GM23248 (cell line): ENCODE measurements at regions not wholly inside any gene's neighbourhood (a gene's known extent, or its start where the extent isn't known, plus 50 kb on each side); places are given as distances from the start of the nearest gene placed in this dataset.
"Not testable (repeated sequence)": the region's sequence is repeated elsewhere in the genome, so short reads cannot be mapped to it uniquely, and the experiment has no call there.

Source experiments
- DNase-seq: peaks from one replicate; pipeline ENCODE4 v3.0.0-alpha.2; 2015
- H2AFZ ChIP-seq: fragments of 200-600 bp; sonication (generic); 2 replicates; pipeline ENCODE4 v1.6.1; 2016; ENCODE audit warnings: antibody characterized with exemption
- H3F3A ChIP-seq: fragments of 200-600 bp; sonication (generic); 2 replicates; pipeline ENCODE4 v1.6.1; 2016; ENCODE audit warnings: mild to moderate bottlenecking, antibody characterized with exemption, mixed run types; ENCODE audit not compliant: insufficient read depth
- H3K27ac ChIP-seq: fragments of 200-600 bp; sonication (generic); 2 replicates; pipeline ENCODE4 v1.5.1; 2016; ENCODE audit warnings: mild to moderate bottlenecking
- H3K27me3 ChIP-seq: fragments of 200-600 bp; sonication (generic); replicated peaks from 2 replicates; pipeline ENCODE4 v1.6.1; 2016; ENCODE audit warnings: mild to moderate bottlenecking; ENCODE audit not compliant: insufficient read depth
- H3K36me3 ChIP-seq: fragments of 200-600 bp; sonication (generic); 2 replicates; pipeline ENCODE4 v1.6.1; 2016; ENCODE audit warnings: low read depth, mild to moderate bottlenecking
- H3K4me1 ChIP-seq: fragments of 200-600 bp; sonication (generic); 2 replicates; pipeline ENCODE4 v1.6.1; 2016; ENCODE audit warnings: mild to moderate bottlenecking; ENCODE audit not compliant: insufficient read depth
- H3K4me2 ChIP-seq: fragments of 200-600 bp; sonication (generic); one replicate; pipeline ENCODE4 v1.6.1; 2016; ENCODE audit warnings: mild to moderate bottlenecking; ENCODE audit not compliant: unreplicated experiment
- H3K4me3 ChIP-seq: fragments of 200-600 bp; sonication (generic); 2 replicates; pipeline ENCODE4 v1.5.1; 2016; ENCODE audit warnings: mild to moderate bottlenecking
- H3K79me2 ChIP-seq: fragments of 200-600 bp; sonication (generic); 2 replicates; pipeline ENCODE4 v1.6.1; 2016; ENCODE audit warnings: mild to moderate bottlenecking; ENCODE audit not compliant: insufficient read depth
- H3K9ac ChIP-seq: fragments of 200-600 bp; sonication (generic); 2 replicates; pipeline ENCODE4 v1.6.1; 2016; ENCODE audit warnings: mild to moderate bottlenecking
- H3K9me2 ChIP-seq: fragments of 200-600 bp; sonication (generic); 2 replicates; pipeline ENCODE4 v1.6.1; 2016; ENCODE audit warnings: mixed run types, mild to moderate bottlenecking, moderate library complexity; ENCODE audit not compliant: insufficient read depth
- H3K9me3 ChIP-seq: fragments of 200-600 bp; sonication (generic); one replicate; pipeline ENCODE4 v1.6.1; 2017; ENCODE audit warnings: low read depth
- H4K20me1 ChIP-seq: fragments of 200-600 bp; sonication (generic); 2 replicates; pipeline ENCODE4 v1.6.0; 2016; ENCODE audit not compliant: insufficient read depth
- EZH2 ChIP-seq: fragments of 200-600 bp; sonication (generic); IDR thresholded peaks from 2 replicates; pipeline ENCODE4 v1.6.1; 2018; ENCODE audit warnings: antibody characterized with exemption, mild to moderate bottlenecking; ENCODE audit not compliant: insufficient read depth, poor library complexity, severe bottlenecking
- EZH2phosphoT487 ChIP-seq: fragments of 200-600 bp; sonication (generic); IDR thresholded peaks from 2 replicates; pipeline ENCODE4 v1.6.1; 2018; ENCODE audit warnings: antibody characterized with exemption, moderate library complexity, mild to moderate bottlenecking, low read depth; ENCODE audit not compliant: insufficient read depth
- WGBS, 2 experiments: methylation state at CpG; one replicate each; pipeline ENCODE4 v1.1.6; 2015 to 2017; ENCODE audit warnings: low lambda C conversion rate in 2 of 2, low coverage in 1 of 2; ENCODE audit errors: missing lambda C conversion rate in 2 of 2; 5-methylcytosine and 5-hydroxymethylcytosine counted together
- in situ Hi-C: fragments of 300-500 bp; cut with MboI; formaldehyde crosslinking; loops from 2 replicates; pipeline ENCODE4 v1.15.0; 2020

DNA sequence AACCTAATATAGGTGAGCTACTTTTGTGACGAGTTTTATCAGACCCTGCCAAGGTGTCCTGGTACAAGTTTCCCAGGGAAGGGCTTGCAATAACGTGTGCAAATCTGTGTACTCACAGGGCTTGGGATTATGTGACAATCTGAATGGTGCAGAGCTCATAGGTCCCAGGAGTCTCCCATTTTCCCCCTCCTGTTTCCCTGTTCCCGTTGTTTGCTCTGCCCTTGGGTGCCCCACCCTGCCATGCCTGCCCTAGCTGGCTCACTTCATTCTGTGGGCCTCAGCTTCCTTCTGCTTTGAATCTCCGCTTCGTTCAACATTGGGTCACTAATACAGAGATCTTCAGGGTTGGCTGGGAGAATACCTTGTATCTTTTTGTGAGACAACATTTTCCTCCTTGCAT, 90.3 kb upstream of the HPF1 start:
- Histone ChIP-seq H2AFZ (no peak overlapping the region), H3K4me1 (no peaks in the 10 kb centered on the region), H3K9me3 (no peaks in the 10 kb centered on the region), H3K9ac (no peak overlapping the region), H3K27ac (no peak overlapping the region), H3K36me3 (no peaks in the 10 kb centered on the region), H3K4me3 (no peak overlapping the region), H4K20me1 (no peaks in the 10 kb centered on the region), H3K4me2 (no peak overlapping the region), H3K9me2 (no peaks in the 10 kb centered on the region), H3K27me3 (peaks cover 22% of the 10 kb centered on the region; the same call in 1 of the 2 replicates), H3K79me2 (no peaks in the 10 kb centered on the region), H3F3A (no peaks in the 10 kb centered on the region)
- TF ChIP-seq EZH2phosphoT487: no peak
- TF ChIP-seq EZH2: no peak
- 17 to 24% methylated on average over 5 of the region's 5 CpGs for WGBS, 2 experiments
- in situ Hi-C loops: no loop called here
- no peak for DNase-seq

- H3F3A ChIP-seq: no peaks in the 10 kb centered on the region
- WGBS, 2 experiments: 6 to 7% methylated on average over 3 of the region's 3 CpGs
- no peaks in the 10 kb centered on the region for H3K36me3 ChIP-seq
- in situ Hi-C loops: no loop called here
- TF ChIP-seq EZH2phosphoT487 (no peak), EZH2 (no peak)
- no peaks in the 10 kb centered on the region for H3K79me2 ChIP-seq
- no peaks in the 10 kb centered on the region for H4K20me1 ChIP-seq
- H3K27ac ChIP-seq: no peak overlapping the region
- H3K27me3 ChIP-seq: peaks cover 22% of the 10 kb centered on the region; the same call in 1 of the 2 replicates
- H3K4me3 ChIP-seq: no peak overlapping the region
- no peak overlapping the region for H3K9ac ChIP-seq
- no peaks in the 10 kb centered on the region for H3K4me1 ChIP-seq
- no peak overlapping the region for H3K4me2 ChIP-seq
- H3K9me2 ChIP-seq: no peaks in the 10 kb centered on the region
- DNase-seq: no peak
- no peaks in the 10 kb centered on the region for H3K9me3 ChIP-seq
- H2AFZ ChIP-seq: no peak overlapping the region
Observed at GRCh38 chr4:169847171-169847570, 89.4 kb upstream of the HPF1 start.

DNA sequence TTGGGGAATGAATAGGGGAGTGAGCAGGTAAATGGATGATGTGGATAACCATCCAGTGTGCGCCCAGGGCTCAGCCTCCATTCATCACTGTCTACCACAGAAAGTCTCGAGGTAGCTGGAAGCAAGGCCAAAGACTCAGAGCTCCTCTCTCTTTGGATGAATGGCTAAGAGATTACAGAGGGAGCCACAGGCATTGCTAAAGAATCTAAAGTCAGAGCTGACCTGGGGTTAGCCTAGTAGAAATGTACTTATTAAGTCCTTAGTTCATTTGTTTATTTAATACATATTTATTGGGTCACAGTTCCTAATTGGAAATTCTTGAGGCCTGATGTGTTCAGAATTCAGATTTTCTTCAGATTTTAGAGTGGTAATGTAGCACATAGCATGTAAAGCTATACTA, 88.7 kb upstream of the HPF1 start:
- TF ChIP-seq EZH2phosphoT487 (no peak), EZH2 (no peak)
- Histone ChIP-seq H3K36me3 (no peaks in the 10 kb centered on the region), H3K9ac (no peak overlapping the region), H3K9me2 (no peaks in the 10 kb centered on the region), H3K4me1 (no peaks in the 10 kb centered on the region), H3K27me3 (peaks cover 20% of the 10 kb centered on the region; the same call in 1 of the 2 replicates), H3K27ac (no peak overlapping the region), H4K20me1 (no peaks in the 10 kb centered on the region), H3K79me2 (no peaks in the 10 kb centered on the region), H2AFZ (no peak overlapping the region), H3K4me2 (no peak overlapping the region), H3K4me3 (no peak overlapping the region), H3K9me3 (no peaks in the 10 kb centered on the region), H3F3A (no peaks in the 10 kb centered on the region)
- in situ Hi-C loops: no loop called here
- DNase-seq: no peak
- WGBS, 2 experiments: 45 to 46% methylated on average over 2 of the region's 2 CpGs

DNA sequence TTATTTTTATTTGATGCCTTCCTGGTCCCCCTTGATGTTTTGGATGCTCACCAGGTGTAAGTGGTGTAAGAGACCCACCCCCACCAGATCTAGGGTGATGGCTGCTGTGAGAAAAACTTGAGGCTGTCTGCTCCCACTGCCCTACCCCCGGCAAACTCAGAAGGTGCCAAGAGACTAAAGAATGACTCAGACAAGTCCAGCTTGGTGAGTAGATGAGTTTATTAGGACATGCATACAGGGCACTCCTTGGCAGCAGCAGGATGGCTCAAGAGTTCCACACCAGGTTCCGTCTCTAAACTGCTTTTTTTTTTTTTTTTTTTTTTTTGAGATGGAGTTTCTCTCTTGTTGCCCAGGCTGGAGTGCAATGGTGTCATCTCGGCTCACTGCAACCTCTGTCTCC, 84.0 kb upstream of the HPF1 start:
- Histone ChIP-seq H4K20me1 (no peaks in the 10 kb centered on the region), H3K27me3 (peaks cover 3% of the 10 kb centered on the region; the same call in 1 of the 2 replicates), H3K4me3 (no peak overlapping the region), H3K9ac (no peak overlapping the region), H3F3A (no peaks in the 10 kb centered on the region), H3K9me3 (no peaks in the 10 kb centered on the region), H3K4me2 (no peak overlapping the region), H3K36me3 (no peaks in the 10 kb centered on the region), H3K4me1 (no peaks in the 10 kb centered on the region), H2AFZ (no peak overlapping the region), H3K79me2 (no peaks in the 10 kb centered on the region), H3K27ac (no peak overlapping the region), H3K9me2 (no peaks in the 10 kb centered on the region)
- in situ Hi-C loops: no loop called here
- DNase-seq: peak; percentile 4
- WGBS, 2 experiments: 66 to 69% methylated on average over 2 to 3 of the region's 3 CpGs
- TF ChIP-seq EZH2phosphoT487 (no peak), EZH2 (no peak)

- Histone ChIP-seq H3K27me3 (peaks cover 3% of the 10 kb centered on the region; the same call in 1 of the 2 replicates), H3K79me2 (no peaks in the 10 kb centered on the region), H3K4me3 (no peak overlapping the region), H3F3A (no peaks in the 10 kb centered on the region), H3K4me1 (no peaks in the 10 kb centered on the region), H2AFZ (no peak overlapping the region), H3K9me3 (no peaks in the 10 kb centered on the region), H3K9me2 (no peaks in the 10 kb centered on the region), H3K36me3 (no peaks in the 10 kb centered on the region), H4K20me1 (no peaks in the 10 kb centered on the region), H3K9ac (no peak overlapping the region), H3K27ac (no peak overlapping the region), H3K4me2 (no peak overlapping the region)
- in situ Hi-C loops: no loop called here
- TF ChIP-seq EZH2: no peak
- no peak for TF ChIP-seq EZH2phosphoT487
- no peak for DNase-seq
- WGBS, 2 experiments: 14 to 21% methylated on average over 3 of the region's 3 CpGs
Observed at GRCh38 chr4:169840554-169840953, 82.8 kb upstream of the HPF1 start.

- H3K9me2 ChIP-seq, H4K20me1 ChIP-seq, H3K4me1 ChIP-seq, H3K79me2 ChIP-seq, H3K4me3 ChIP-seq, H3K4me2 ChIP-seq, H3F3A ChIP-seq, in situ Hi-C loops, DNase-seq, H3K27ac ChIP-seq, H2AFZ ChIP-seq, H3K9me3 ChIP-seq, H3K36me3 ChIP-seq, H3K9ac ChIP-seq, H3K27me3 ChIP-seq: not testable (repeated sequence)
- 81 to 93% methylated on average over 8 to 26 of the region's 29 CpGs for WGBS, 2 experiments
Observed at GRCh38 chr4:169828329-169828728, 70.6 kb upstream of the HPF1 start.
